GM19239 (cell line): ENCODE measurements at regions not wholly inside any gene's neighbourhood (a gene's known extent, or its start where the extent isn't known, plus 50 kb on each side); places are given as distances from the start of the nearest gene placed in this dataset.
"Not testable (repeated sequence)": the region's sequence is repeated elsewhere in the genome, so short reads cannot be mapped to it uniquely, and the experiment has no call there.

Source experiments
- DNase-seq: peaks from one replicate; pipeline ENCODE4 v3.0.0; 2011; ENCODE audit warnings: low spot score; ENCODE audit not compliant: insufficient read length
- FAIRE-seq: peaks from 2 replicates; lab custom pipeline; 2011; peaks lifted over from hg19 to GRCh38; lab: Jason Lieb, UNC

DNA sequence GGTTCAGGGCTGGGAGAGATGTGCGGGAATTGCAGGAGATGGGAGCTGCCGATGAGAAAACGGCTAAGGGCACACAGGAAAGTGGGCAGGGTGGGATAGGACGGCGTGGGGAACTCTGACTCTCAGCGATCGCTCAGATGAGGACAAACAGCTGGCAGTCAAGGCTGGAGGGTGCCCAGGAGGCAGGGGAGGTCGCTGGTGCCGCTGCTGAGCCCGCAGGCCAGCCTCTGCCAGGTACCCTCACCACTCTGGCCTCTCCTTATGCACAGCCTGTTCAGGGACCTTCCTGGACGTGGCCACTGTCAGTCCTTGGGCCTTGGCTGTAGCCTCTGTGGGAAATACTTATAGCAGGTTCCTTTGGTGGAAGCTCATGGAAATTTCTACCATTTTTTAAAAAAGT is 308.6 kb downstream of the TEX29 start:
- FAIRE-seq (no peak), DNase-seq (no peak)

- no peak for DNase-seq
- FAIRE-seq = no peak
Observed at GRCh38 chr13:111629457-111629856, 309.0 kb downstream of the TEX29 start.

GRCh38 chr13:111629926-111630325 is 309.5 kb downstream of the TEX29 start:
- no peak for DNase-seq
- no peak for FAIRE-seq

DNA sequence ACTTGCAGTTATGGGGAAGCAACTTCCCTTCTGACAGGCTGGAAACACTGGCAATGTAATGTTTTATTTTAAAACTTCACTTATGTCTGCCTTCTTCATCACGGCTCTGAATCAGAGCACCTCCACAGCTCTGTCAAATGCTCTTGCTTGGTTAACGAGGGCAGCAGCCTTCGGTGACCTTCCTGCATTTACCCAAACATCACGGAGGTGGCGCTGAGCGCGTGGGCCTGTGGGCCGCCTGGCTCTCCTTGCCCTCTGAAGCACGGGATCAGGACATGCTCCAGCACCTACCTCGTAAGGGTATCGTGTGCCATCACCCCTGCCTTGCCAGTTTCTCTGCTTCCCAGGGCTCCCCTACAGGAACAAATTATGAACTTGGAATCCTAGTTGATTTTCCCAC is 310.0 kb downstream of the TEX29 start:
- no peak for DNase-seq
- no peak for FAIRE-seq

- not testable (repeated sequence) for DNase-seq, FAIRE-seq
Observed at GRCh38 chr13:111631271-111631670, 310.8 kb downstream of the TEX29 start.

DNA sequence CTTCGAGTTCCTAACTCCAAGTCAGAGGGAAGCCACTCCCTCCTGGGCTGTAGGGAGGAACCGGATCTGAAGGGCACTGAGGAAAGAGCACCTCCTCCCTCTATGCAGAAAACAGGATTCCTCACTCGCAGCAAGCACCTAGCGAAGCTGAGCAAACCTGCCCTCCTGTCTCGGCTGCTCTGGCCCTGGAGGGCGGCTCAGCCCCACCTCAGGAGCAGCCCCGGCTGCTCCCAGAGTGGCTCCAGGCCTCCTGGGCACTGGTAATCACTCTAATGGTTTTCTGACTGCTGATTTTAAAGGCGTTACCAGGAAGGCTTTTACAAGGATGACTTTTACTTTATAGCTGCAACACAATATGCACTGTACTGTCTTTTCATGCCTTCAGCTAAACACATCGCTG is 312.5 kb downstream of the TEX29 start:
- DNase-seq = no peak
- no peak for FAIRE-seq

DNA sequence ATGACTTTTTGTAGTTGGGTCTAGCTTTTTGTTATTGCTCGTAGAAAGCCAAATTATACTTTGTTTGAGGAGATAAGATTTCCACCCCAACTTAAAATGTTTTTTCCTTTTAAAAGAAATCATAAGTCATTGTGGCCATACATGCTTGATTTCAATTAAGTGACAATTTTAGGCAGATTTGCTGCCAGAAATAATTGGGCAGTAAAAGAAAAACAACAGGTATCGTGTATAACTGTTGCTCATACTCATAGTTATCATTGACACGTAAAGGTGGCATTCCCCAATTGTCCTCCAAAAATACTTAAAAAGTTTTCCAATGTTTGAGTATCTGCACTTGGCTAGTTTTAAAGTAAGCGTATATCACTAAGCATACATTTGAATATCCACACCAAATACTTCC is 313.0 kb downstream of the TEX29 start:
- FAIRE-seq (no peak), DNase-seq (no peak)

GRCh38 chr13:111634410-111634809 is 314.0 kb downstream of the TEX29 start:
- DNase-seq (no peak), FAIRE-seq (no peak)

DNA sequence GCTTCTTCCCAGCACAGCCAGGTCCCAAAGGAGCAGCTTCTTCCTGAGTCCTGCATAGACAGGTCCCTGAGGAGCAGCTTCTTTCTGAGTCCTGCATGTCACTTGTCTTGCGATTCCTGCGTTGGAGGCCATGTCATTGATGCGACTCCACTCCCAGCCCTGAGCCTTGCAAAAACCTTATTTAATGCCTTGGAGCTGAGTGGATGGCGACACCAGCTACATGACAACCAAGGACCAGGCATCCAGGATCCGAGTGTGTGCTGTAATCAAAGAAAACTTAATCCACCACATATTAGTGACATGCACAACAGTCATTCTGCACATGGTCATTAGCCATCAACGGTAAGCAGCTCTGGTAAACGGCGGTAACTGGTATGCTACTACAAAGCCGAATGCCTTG is 315.8 kb downstream of the TEX29 start:
- DNase-seq (no peak), FAIRE-seq (no peak)

- DNase-seq (no peak), FAIRE-seq (no peak)
Observed at GRCh38 chr13:111636804-111637203, 316.4 kb downstream of the TEX29 start.

GRCh38 chr13:111637365-111637764 is 316.9 kb downstream of the TEX29 start:
- no peak for DNase-seq
- FAIRE-seq = no peak

DNA sequence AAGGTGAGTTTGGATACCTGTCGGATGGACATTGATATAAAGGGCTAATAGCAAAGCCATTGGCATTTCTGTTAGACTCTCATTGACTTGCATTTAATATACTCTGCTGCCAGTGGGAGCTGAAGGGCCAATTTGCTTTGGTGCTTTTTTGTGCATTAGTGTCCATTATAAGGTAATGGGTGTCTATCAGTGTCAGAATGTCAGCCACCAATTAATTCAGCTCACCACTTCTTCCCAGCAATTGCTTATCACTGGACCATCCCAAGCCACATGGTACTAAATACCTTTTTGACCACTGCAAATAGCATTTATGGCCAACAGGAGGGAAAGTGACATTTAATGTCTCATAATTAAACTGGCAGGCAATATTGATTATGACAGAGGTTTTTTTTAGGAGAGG is 317.8 kb downstream of the TEX29 start:
- FAIRE-seq = no peak
- no peak for DNase-seq

GRCh38 chr13:111639196-111639705 is 318.8 kb downstream of the TEX29 start:
- no peak for DNase-seq
- FAIRE-seq = no peak

DNA sequence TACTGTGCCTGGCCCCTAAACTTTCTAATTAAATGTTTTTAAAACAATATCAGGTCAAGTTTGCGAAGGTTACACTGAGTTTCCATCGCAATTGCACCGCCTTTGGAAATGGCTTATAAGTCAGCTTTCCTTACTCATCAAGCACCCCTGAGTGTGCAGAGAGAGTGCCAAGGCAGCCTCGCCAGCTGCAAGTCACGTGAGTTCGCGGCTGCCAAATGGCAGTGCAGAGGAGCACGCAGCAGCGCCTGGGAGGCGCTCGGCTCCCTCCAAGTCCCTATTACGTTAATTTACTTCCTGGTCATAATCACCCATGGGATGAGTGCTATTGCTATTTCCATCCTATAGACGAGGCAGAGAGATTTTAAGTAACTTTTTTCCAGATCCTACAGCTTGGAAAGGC is 319.6 kb downstream of the TEX29 start:
- FAIRE-seq (no peak), DNase-seq (no peak)

DNA sequence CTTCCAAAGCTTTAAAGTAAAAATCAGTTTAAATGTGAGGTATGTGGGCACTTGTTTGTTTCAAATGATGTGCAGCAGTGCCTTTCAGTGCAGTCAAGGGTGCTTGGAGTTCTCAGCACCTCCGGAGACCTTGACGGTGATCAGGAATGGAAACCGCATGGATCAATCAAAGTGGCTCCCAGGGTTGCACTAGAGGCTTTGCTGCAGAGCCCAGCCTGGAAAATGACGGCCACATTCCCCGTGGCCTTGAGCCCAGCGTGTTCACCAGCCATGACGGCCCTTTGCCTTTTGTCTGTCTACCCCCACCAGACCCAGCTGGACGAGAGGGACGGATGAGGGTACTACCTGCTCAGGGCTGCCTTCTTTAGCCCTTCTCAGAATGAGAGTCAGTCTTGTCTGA is 320.0 kb downstream of the TEX29 start:
- FAIRE-seq = no peak
- DNase-seq = no peak

- DNase-seq (no peak), FAIRE-seq (no peak)
Observed at GRCh38 chr13:111642156-111642767, 321.8 kb downstream of the TEX29 start.

- no peak for DNase-seq
- FAIRE-seq = no peak
Observed at GRCh38 chr13:111644750-111645149, 324.3 kb downstream of the TEX29 start.

DNA sequence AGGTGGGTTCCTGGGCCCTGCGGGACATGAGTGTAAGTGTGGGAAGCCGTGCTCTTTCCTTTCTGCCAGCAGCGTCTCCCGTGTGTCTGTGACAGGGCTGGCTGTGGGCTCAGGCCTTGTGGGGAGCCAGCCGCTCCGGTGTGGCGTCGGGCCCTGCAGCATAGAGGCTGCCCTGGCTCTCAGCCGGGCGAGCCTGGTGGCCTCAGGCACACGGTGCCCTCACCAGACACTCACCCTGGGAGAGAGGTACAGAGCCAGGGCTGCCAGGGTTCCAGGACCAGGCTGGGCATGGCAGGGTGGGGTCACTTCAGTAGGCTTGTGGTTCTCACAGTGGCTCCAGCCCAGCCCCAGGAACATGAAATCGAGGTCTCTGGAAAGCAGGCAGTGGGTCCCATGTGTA is 324.8 kb downstream of the TEX29 start:
- DNase-seq (no peak), FAIRE-seq (no peak)

- DNase-seq (no peak), FAIRE-seq (no peak)
Observed at GRCh38 chr13:111645598-111646455, 325.4 kb downstream of the TEX29 start.

DNA sequence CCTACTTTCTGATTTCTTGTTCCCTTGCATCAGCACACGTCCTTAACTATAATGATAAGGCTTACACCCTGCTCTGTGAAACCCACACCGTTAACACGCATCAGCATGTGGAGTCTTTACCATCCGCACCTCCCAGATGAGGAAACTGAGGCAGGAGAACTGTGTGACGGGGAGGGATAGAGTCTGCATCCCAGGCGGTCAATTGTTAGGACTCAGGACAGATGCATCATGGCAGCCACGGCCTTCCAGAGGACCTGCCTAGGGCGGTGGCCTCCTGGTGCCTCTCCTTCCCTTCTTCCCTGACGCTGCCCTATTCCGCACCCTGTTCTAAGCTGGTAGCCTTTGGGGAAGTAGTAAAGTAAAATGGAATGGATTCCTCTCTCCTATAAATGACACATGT is 326.0 kb downstream of the TEX29 start:
- FAIRE-seq (no peak), DNase-seq (no peak)

DNA sequence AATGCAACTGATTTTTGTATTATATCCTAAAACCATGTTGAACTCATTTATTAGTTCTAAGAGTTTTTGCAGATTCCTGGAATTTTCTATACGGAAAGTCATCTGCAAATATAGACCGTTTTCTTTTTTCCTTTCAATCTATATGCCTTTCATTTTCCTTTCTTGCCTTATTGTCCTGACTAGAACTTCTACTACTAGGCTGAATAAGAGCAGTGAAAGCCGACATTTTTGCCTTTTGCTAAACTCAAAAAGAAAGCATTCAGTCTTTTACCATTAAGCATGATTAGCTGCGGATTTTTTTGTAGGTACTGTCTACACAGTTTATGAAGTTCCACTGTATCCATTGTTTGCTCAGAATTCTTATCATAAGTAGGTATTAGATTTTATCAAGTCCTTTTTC is 328.4 kb downstream of the TEX29 start:
- DNase-seq (no peak), FAIRE-seq (no peak)

DNA sequence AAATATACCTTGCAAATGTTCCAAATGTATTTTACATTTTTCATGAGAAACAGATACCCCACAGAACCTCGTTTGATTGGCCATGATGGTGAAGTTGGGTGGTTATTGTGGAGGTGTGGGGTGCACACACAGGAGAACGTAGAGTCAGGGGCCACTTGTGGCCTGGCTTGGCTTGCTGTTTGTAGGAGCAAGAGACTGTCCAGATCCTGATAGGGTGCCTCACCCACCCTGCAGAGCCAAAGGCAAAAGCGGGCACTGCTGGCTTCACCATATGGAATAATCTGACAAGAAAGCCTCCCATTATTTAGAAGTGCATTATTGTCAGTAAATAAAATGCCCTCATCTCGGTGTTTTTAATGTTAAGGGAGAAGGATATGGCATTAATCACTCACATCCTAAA is 330.2 kb downstream of the TEX29 start:
- no peak for DNase-seq
- FAIRE-seq = no peak
